ENCODE measurements at regions not wholly inside any gene's neighbourhood (a gene's known extent, or its start where the extent isn't known, plus 50 kb on each side); places are given as distances from the start of the nearest gene placed in this dataset.
"Not testable (repeated sequence)": the region's sequence is repeated elsewhere in the genome, so short reads cannot be mapped to it uniquely, and the experiment has no call there.

DNA sequence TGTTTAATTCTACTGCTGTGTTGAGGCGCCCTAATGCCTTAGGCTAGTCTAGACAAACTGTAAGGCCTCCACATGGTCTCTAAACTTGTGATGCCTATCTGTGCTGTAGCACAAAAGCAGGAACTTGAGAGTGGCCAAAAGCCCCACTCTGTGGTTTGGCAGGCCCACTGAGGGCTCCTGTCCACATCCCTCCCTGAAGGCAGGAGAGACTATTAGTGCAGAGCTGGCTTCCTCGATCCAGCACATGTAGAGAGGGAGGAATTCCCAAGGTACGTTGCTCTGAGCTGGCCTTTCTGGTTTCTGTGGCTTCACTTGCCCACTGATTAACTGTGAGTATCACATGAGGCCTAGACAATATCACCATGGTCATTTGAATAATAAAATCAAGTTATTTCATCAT, 90.6 kb downstream of the POLR2M start:
- TF ChIP-seq, protein P1, sequence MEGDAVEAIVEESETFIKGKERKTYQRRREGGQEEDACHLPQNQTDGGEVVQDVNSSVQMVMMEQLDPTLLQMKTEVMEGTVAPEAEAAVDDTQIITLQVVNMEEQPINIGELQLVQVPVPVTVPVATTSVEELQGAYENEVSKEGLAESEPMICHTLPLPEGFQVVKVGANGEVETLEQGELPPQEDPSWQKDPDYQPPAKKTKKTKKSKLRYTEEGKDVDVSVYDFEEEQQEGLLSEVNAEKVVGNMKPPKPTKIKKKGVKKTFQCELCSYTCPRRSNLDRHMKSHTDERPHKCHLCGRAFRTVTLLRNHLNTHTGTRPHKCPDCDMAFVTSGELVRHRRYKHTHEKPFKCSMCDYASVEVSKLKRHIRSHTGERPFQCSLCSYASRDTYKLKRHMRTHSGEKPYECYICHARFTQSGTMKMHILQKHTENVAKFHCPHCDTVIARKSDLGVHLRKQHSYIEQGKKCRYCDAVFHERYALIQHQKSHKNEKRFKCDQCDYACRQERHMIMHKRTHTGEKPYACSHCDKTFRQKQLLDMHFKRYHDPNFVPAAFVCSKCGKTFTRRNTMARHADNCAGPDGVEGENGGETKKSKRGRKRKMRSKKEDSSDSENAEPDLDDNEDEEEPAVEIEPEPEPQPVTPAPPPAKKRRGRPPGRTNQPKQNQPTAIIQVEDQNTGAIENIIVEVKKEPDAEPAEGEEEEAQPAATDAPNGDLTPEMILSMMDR (IDR thresholded peaks at IDR 0.05; ENCODE audit: low read depth, low read length), result no peak
- ChIA-PET POLR2A (no interaction called here), CTCF (interaction anchor here (0.5 to 2.2 kb wide), 4 partner anchors 46 to 160 kb away, joined by 3 to 5 read pairs (median 4); no protein-coding TSS in a partner anchor)
- no peak overlapping the region for H3K4me3 ChIP-seq (ENCODE audit: low read depth, low read length)
- H3K27me3 ChIP-seq (ENCODE audit: control insufficient read depth, insufficient read depth, low read length), result peaks cover 2% of the 10 kb centered on the region
- no peak overlapping the region for H3K27ac ChIP-seq (ENCODE audit: low read depth, low read length)
- H3K9me3 ChIP-seq (ENCODE audit: control insufficient read depth, insufficient read depth, low read length), result no peaks in the 10 kb centered on the region
- DNase-seq (ENCODE audit: low read depth, low spot score), result no peak

DNA sequence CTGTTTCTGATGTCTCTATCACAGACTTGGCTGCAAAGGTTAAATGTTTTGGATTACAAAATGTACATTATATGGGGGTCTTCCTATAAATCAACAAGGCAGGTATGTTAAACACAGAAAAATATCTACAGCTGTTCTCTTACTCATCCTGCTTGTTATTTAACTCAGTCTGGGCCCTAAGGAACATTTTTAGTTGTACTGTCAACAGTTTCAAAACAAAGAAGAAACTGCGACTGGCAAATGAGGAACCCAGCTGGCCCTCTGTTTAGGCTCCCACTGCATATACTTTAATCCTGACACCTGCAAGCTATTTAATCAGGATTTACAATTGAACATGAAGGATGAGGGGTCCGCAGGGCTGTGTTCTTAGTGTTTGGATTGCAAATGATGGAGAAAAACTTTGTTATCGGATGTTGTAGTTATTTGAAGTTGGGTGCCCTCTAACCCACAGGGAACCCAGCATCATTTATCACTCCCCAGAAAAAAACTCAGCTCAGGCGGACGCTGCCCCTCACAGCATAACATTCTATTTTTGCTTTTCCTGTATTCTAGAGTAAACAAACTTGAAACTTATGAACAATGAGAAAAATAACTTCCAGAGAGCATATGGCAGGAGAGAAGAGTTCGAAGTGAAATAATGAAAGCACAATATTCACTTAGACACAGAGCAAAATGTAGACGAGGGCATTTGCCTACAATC, 91.2 kb downstream of the POLR2M start:
- TF ChIP-seq, protein P1 (IDR thresholded peaks at IDR 0.05; ENCODE audit: low read depth, low read length), result no peak
- CTCF ChIA-PET, result interaction anchor here (0.5 to 2.2 kb wide), 4 partner anchors 47 to 160 kb away, joined by 4 to 5 read pairs (median 4); no protein-coding TSS in a partner anchor
- POLR2A ChIA-PET, result no interaction called here
- no peaks in the 10 kb centered on the region for H3K9me3 ChIP-seq (ENCODE audit: control insufficient read depth, insufficient read depth, low read length)
- no peak for DNase-seq (ENCODE audit: low read depth, low spot score)
- no peak overlapping the region for H3K4me3 ChIP-seq (ENCODE audit: low read depth, low read length)
- no peak overlapping the region for H3K27ac ChIP-seq (ENCODE audit: low read depth, low read length)
- no peaks in the 10 kb centered on the region for H3K27me3 ChIP-seq (ENCODE audit: control insufficient read depth, insufficient read depth, low read length)

DNA sequence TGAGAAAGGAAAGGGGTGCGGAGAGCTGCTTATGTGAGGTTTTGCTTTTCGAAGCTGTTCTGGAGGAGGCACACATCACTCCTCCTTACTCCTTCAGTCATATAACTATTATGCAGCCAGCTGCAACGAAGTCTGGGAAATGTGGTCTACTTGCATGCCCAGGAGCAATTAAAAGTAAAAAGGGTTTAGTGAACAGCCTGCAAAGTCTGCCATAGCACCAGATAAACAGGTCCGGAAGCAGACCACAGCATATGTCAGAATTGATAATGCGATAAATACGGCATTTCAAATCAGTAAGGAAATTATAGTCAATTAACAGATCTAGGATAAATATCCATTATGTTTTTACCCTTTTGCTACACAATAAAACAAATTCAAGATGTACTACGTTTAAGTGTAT, 99.5 kb downstream of the POLR2M start:
- no peaks in the 10 kb centered on the region for H3K9me3 ChIP-seq (ENCODE audit: control insufficient read depth, insufficient read depth, low read length)
- TF ChIP-seq, protein P1 (IDR thresholded peaks at IDR 0.05; ENCODE audit: low read depth, low read length), result no peak
- ChIA-PET POLR2A (no interaction called here), CTCF (no interaction called here)
- no peaks in the 10 kb centered on the region for H3K27me3 ChIP-seq (ENCODE audit: control insufficient read depth, insufficient read depth, low read length)
- no peak for DNase-seq (ENCODE audit: low read depth, low spot score)
- no peak overlapping the region for H3K4me3 ChIP-seq (ENCODE audit: low read depth, low read length)
- no peak overlapping the region for H3K27ac ChIP-seq (ENCODE audit: low read depth, low read length)

DNA sequence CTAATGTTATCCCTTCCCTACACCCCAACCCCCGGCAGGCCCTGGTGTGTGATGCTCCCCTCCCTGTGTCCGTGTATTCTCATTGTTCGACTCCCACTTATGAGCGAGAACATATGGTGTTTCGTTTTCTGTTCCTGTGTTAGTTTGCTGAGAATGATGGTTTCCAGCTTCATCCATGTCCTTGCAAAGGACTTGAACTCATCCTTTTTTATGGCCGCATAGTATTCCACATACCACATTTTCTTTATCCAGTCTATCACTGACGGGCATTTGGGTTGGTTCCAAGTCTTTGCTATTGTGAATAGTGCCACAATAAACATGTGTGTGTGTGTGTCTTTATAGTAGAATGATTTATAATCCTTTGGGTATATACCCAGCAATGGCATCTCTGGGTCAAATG, 102.8 kb downstream of the POLR2M start:
- H3K27me3 ChIP-seq (ENCODE audit: control insufficient read depth, insufficient read depth, low read length); H3K27ac ChIP-seq (ENCODE audit: low read depth, low read length); H3K9me3 ChIP-seq (ENCODE audit: control insufficient read depth, insufficient read depth, low read length); POLR2A ChIA-PET; CTCF ChIA-PET; DNase-seq (ENCODE audit: low read depth, low spot score); H3K4me3 ChIP-seq (ENCODE audit: low read depth, low read length): not testable (repeated sequence)

DNA sequence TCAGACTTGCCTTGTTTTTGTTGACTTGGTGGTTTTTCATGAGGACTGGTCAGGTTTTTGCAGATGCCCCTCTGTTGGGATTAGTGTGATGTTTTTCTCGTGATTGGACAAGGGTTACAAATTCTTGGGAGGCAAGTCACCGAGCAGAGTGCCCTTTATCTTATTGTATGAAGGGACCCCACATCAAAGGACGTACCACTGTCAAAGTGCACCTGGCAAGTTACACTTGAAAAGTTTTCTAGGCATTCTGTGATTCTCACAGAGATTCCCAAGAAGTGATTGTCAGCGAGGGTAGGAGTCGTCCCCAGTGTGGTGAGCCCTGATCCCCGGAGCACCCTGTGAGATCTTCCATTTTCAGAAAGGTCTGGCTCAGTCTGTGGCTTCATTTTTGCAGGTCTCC, 110.1 kb downstream of the POLR2M start:
- no peaks in the 10 kb centered on the region for H3K9me3 ChIP-seq (ENCODE audit: control insufficient read depth, insufficient read depth, low read length)
- TF ChIP-seq, protein P1 (IDR thresholded peaks at IDR 0.05; ENCODE audit: low read depth, low read length), result no peak
- H3K4me3 ChIP-seq (ENCODE audit: low read depth, low read length), result no peak overlapping the region
- H3K27ac ChIP-seq (ENCODE audit: low read depth, low read length), result no peak overlapping the region
- POLR2A ChIA-PET, result no interaction called here
- CTCF ChIA-PET, result no interaction called here
- no peak for DNase-seq (ENCODE audit: low read depth, low spot score)
- H3K27me3 ChIP-seq (ENCODE audit: control insufficient read depth, insufficient read depth, low read length), result no peaks in the 10 kb centered on the region

Data from AG04450 (cell line).